Heart left ventricle (tissue), 16 donors: ENCODE measurements at regions not wholly inside any gene's neighbourhood (a gene's known extent, or its start where the extent isn't known, plus 50 kb on each side); places are given as distances from the start of the nearest gene placed in this dataset.
A peak's percentile ranks its signal among the peaks of the same experiment; 100 is the strongest.

Experiments used
- ATAC-seq, 4 donors: fragments of 200-7000 bp; cut with Tn5 transposase; one replicate each; pipeline ENCODE4 v1.9.1; 2020 to 2022; ENCODE audit warnings: moderate library complexity in 4 of 4, mild to moderate bottlenecking in 3 of 4, moderate number of reproducible peaks in 1 of 4
- DNase-seq, 5 donors: peaks; one replicate each; pipeline ENCODE4 v3.0.0-alpha.2; 2020
- H3K27ac ChIP-seq, 12 donors: fragments of 200-600 bp; sonication (generic) in 4 of 12; one replicate each; pipeline versions ENCODE4 v1.5.0 to v1.8.0; 2016 to 2022; ENCODE audit warnings: mild to moderate bottlenecking in 2 of 12
- H3K27me3 ChIP-seq, 9 donors: fragments of 200-600 bp; sonication (generic) in 2 of 9; one replicate each; pipeline versions ENCODE4 v1.5.1 to v1.8.0; 2016 to 2022; ENCODE audit warnings: mild to moderate bottlenecking in 3 of 9
- H3K36me3 ChIP-seq, 9 donors: fragments of 200-600 bp; sonication (generic) in 2 of 9; one replicate each; pipeline versions ENCODE4 v1.5.0 to v1.8.0; 2018 to 2022; ENCODE audit warnings: mild to moderate bottlenecking in 2 of 9
- H3K4me1 ChIP-seq, 12 donors: fragments of 200-600 bp; sonication (generic) in 4 of 12; one replicate each; pipeline versions ENCODE4 v1.5.0 to v1.8.0; 2016 to 2022; ENCODE audit warnings: mild to moderate bottlenecking in 3 of 12
- H3K4me3 ChIP-seq, 12 donors: fragments of 200-600 bp; sonication (generic) in 4 of 12; one replicate each; pipeline versions ENCODE4 v1.5.0 to v1.8.0; 2017 to 2022; ENCODE audit warnings: mild to moderate bottlenecking in 9 of 12, moderate library complexity in 4 of 12
- H3K9me3 ChIP-seq, 12 donors: fragments of 200-600 bp; sonication (generic) in 4 of 12; one replicate each; pipeline versions ENCODE4 v1.5.0 to v1.8.0; 2016 to 2022; ENCODE audit warnings: mild to moderate bottlenecking in 1 of 12
- POLR2A ChIP-seq, 2 donors: fragments of 450-650 bp; IDR thresholded peaks; one replicate each; pipeline ENCODE4 v1.6.1; 2017; ENCODE audit warnings: antibody characterized with exemption in 2 of 2, mild to moderate bottlenecking in 2 of 2, moderate library complexity in 2 of 2
- WGBS, 4 donors: extraction: QIAGEN DNeasy Blood & Tissue Kit in 2 of 4; methylation state at CpG; one replicate each; pipeline versions ENCODE4 v1.1.5 to v1.1.7; 2013 to 2018; 5-methylcytosine and 5-hydroxymethylcytosine counted together
- intact Hi-C, 10 donors: fragments of 100-400 bp; cut with DNase I; formaldehyde crosslinking; loops; one replicate each; pipeline versions ENCODE4 v1.11.1 to v1.14.2; 2022
- TF ChIP-seq, protein P1 (sequence below), 12 donors: fragments of 200-600 bp; sonication (generic) in 4 of 12; IDR thresholded peaks; one replicate each; pipeline versions ENCODE4 v1.5.0 to v1.8.0; 2018 to 2022; ENCODE audit warnings: antibody characterized with exemption in 12 of 12, mild to moderate bottlenecking in 5 of 12
- donor health status: ischemic (EF 13 %, LVEDD 7.1; RV severe dilation, severe dysfunction).
- donor health status: healthy with polysubstance abuse.
- donor health status: DM: no; HTN: yes; CAD: no.
- donor health status: DM: no; HTN: no; CAD: no.
- donor health status: ischemic (EF 25% LVEDD 6.9; RV normal size, moderate dysfunction).
- donor health status: ischemic (EF 25% LVEDD 5.7; RV mildly dilated, moderate dysfunction).
- donor health status: healthy.
- donor health status: DM: yes; HTN: yes; CAD: no.
- donor health status: ischemic (EF 35%, LVEDD 5.7; RV mildly dilated, moderate dysfunction).
- donor health status: nonischemic (EF 11% LVEDD 7.7; RV severe dilation, severe dysfunction).
- donor health status: DM: yes; HTN: yes; CAD: no.
- donor health status: PGD.
- donor health status: ischemic (EF 29% LVEDD 5.4; RV normal size, mild dysfunction).
- donor health status: nonischemic (EF 23%, LVEDD 6.1; RV moderate dilation, normal function).

DNA sequence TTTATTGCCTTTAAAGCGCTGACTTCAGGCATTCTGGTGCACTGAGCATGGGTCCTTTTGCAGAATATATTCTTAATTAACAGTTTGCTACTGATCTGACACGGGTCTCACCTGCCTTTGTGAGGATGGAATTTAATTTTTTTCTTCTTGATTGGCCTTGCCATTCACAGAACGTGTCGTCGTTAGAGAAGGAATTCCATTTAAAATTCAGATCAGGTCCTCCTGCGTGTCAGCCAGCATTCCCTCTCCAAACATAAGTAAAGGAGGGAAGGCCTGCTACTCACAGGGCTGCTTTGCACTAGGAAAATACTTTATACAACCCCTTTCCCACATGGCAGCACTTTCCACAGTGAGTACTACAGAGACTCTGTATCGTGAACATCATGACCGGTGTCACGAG is 492.7 kb downstream of the NTRK3 start:
- 84 to 90% (median 85%) methylated on average over 9 of the region's 9 CpGs for WGBS, 4 donors
- Histone ChIP-seq H3K9me3 (no peaks in the 10 kb centered on the region), H3K36me3 (no peaks in the 10 kb centered on the region), H3K27ac (no peak overlapping the region), H3K4me3 (no peak overlapping the region), H3K4me1 (peaks cover 0 to 18% (median 0%) of the 10 kb centered on the region in 12 donors), H3K27me3 (no peaks in the 10 kb centered on the region)
- DNase-seq (no peak), ATAC-seq (no peak)
- TF ChIP-seq, protein P1, sequence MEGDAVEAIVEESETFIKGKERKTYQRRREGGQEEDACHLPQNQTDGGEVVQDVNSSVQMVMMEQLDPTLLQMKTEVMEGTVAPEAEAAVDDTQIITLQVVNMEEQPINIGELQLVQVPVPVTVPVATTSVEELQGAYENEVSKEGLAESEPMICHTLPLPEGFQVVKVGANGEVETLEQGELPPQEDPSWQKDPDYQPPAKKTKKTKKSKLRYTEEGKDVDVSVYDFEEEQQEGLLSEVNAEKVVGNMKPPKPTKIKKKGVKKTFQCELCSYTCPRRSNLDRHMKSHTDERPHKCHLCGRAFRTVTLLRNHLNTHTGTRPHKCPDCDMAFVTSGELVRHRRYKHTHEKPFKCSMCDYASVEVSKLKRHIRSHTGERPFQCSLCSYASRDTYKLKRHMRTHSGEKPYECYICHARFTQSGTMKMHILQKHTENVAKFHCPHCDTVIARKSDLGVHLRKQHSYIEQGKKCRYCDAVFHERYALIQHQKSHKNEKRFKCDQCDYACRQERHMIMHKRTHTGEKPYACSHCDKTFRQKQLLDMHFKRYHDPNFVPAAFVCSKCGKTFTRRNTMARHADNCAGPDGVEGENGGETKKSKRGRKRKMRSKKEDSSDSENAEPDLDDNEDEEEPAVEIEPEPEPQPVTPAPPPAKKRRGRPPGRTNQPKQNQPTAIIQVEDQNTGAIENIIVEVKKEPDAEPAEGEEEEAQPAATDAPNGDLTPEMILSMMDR (IDR thresholded peaks at IDR 0.05): no peak
- no peak for TF ChIP-seq POLR2A (IDR thresholded peaks at IDR 0.05)
- intact Hi-C loops: no loop called here

DNA sequence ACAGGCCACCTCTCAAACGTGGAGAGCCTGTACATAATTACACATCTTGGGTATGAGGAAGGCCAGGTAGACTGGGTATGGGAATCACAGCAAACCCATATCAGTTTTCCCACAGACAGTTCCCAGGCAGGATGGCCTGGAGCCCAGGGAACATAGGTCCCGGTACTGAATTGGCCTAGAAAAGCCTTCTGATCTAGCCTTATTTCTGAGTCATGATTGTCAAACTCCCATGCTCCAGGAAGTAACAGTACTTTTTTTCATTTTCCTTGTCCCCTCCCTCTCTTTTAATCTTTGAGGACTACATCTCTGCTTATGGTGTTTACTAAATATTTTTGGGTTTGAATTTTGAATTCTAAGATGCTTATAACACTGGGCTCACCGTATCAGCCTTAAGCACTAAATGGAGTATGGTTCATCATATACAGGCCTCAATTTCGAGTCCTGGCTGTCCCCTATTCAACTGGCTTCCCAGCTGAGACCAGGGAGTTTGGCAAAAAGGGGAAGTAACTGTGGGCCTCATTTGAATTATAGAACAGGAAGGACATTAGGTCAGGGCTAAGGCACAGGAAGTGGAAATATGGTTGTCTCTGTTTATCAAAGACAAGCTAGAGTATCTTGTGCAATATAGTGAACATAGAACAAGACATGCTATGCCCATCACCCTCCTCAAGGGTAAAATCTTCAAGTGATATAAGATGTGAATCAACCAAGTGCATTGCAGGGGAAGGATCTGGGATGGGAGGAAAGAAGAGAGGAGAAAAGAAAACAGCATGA is 494.6 kb downstream of the NTRK3 start:
- intact Hi-C loops: no loop called here
- Histone ChIP-seq H3K27me3 (no peaks in the 10 kb centered on the region), H3K27ac (peak overlapping the region in 1 of 12 donors; percentile 50), H3K9me3 (no peaks in the 10 kb centered on the region), H3K36me3 (no peaks in the 10 kb centered on the region), H3K4me3 (no peak overlapping the region), H3K4me1 (peaks cover 0 to 18% (median 0%) of the 10 kb centered on the region in 12 donors)
- whole genome bisulfite sequencing, 4 donors: 62 to 72% (median 67%) methylated on average over 4 of the region's 4 CpGs
- ATAC-seq: peak; percentile 63 to 78 (median 72)
- no peak for TF ChIP-seq POLR2A (IDR thresholded peaks at IDR 0.05)
- TF ChIP-seq, protein P1 (IDR thresholded peaks at IDR 0.05): no peak
- DNase-seq: no peak

GRCh38 chr15:87760547-87761314 is 495.8 kb downstream of the NTRK3 start:
- H3K9me3 ChIP-seq: no peaks in the 10 kb centered on the region
- H3K4me3 ChIP-seq: no peak overlapping the region
- intact Hi-C loops: no loop called here
- H3K4me1 ChIP-seq: peaks cover 0 to 18% (median 0%) of the 10 kb centered on the region in 12 donors
- 89 to 95% (median 94%) methylated on average over 3 of the region's 3 CpGs for WGBS, 4 donors
- no peaks in the 10 kb centered on the region for H3K36me3 ChIP-seq
- no peak overlapping the region for H3K27ac ChIP-seq
- DNase-seq (no peak), ATAC-seq (no peak)
- no peaks in the 10 kb centered on the region for H3K27me3 ChIP-seq
- TF ChIP-seq, protein P1 (IDR thresholded peaks at IDR 0.05): no peak
- TF ChIP-seq POLR2A (IDR thresholded peaks at IDR 0.05): no peak

GRCh38 chr15:87758794-87759418 is 497.6 kb downstream of the NTRK3 start:
- DNase-seq: no peak
- Histone ChIP-seq H3K36me3 (no peaks in the 10 kb centered on the region), H3K27ac (no peak overlapping the region), H3K9me3 (no peaks in the 10 kb centered on the region), H3K4me1 (peaks cover 0 to 18% (median 0%) of the 10 kb centered on the region in 12 donors), H3K27me3 (no peaks in the 10 kb centered on the region), H3K4me3 (no peak overlapping the region)
- ATAC-seq: no peak
- intact Hi-C loops: loop anchor here in 2 of 10 donors (10.0 kb wide), 2 partner anchors 74 to 844 kb away; no protein-coding TSS in a partner anchor
- 51 to 55% (median 53%) methylated on average over 9 of the region's 9 CpGs for WGBS, 4 donors
- TF ChIP-seq, protein P1 (IDR thresholded peaks at IDR 0.05): no peak
- no peak for TF ChIP-seq POLR2A (IDR thresholded peaks at IDR 0.05)
